ENCODE measurements at regions not wholly inside any gene's neighbourhood (a gene's known extent, or its start where the extent isn't known, plus 50 kb on each side); places are given as distances from the start of the nearest gene placed in this dataset.

DNA sequence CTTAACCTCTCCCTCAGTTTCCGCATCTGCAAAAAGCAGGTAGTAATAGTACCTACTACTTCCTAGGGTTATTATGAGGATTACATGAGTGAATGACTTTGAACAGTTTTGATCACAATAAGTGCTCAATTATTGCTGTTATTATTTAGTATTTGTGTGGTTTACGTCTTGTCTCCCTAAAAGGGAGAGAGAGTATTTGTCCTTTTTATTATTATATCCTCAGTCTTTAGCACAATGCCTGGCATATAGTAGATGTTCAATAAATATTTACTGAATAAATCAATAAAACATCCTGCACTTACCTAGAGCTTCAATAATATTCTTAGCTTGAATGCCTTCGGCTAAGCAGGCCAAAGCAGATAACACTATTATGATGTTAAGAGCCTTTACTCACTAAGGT, 160.0 kb downstream of the TANC2 start:
- DNase-seq (ENCODE audit: extremely low read depth, low read depth): no peak

DNA sequence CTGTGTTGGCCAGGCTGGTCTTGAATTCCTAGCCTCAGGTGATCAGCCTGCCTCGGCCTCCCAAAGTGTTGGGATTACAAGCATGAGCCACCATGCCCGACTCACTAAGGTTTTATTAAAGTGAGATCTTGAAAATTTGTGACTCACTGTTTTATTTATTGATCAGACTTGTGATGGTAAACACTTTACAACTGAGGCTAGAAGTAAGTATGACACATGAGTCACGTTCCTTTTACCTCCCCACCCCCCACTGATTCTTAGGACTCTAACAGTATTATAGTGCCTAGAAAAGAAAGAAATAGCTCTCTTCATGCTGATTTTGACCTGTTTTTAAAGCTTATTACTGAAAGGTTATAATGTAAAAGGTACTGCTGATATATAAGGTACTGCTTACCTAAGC, 160.6 kb downstream of the TANC2 start:
- DNase-seq (ENCODE audit: extremely low read depth, low read depth): no peak

- no peak for DNase-seq (ENCODE audit: extremely low read depth, low read depth)
Observed at GRCh38 chr17:63132459-63132911, 166.4 kb downstream of the TANC2 start.

GRCh38 chr17:63133491-63133890, 167.5 kb downstream of the TANC2 start:
- no peak for DNase-seq (ENCODE audit: extremely low read depth, low read depth)

GRCh38 chr17:63134867-63135266, 168.8 kb downstream of the TANC2 start:
- DNase-seq (ENCODE audit: extremely low read depth, low read depth): no peak

GRCh38 chr17:63136369-63137012, 170.5 kb downstream of the TANC2 start:
- no peak for DNase-seq (ENCODE audit: extremely low read depth, low read depth)

DNA sequence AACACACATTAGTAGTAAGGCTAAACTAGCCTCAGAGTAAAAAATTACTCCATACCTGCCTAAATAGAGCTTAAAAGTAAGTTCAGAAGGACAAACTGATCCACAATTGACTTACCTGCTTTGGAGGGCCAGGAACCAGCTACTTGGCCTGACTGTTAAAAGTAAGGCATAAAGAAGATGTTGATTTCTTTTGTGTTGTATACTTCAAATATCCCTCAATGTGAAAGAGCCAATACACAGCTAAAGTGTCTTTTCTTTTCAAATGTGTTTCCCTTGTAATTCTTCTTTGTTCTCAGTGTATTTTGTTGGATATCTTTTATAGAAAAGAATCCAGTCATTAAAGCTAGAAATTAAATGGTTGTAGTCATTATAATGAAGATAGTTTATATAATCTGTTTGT, 171.1 kb downstream of the TANC2 start:
- no peak for DNase-seq (ENCODE audit: extremely low read depth, low read depth)

GRCh38 chr17:63138713-63139112, 172.7 kb downstream of the TANC2 start:
- no peak for DNase-seq (ENCODE audit: extremely low read depth, low read depth)

DNA sequence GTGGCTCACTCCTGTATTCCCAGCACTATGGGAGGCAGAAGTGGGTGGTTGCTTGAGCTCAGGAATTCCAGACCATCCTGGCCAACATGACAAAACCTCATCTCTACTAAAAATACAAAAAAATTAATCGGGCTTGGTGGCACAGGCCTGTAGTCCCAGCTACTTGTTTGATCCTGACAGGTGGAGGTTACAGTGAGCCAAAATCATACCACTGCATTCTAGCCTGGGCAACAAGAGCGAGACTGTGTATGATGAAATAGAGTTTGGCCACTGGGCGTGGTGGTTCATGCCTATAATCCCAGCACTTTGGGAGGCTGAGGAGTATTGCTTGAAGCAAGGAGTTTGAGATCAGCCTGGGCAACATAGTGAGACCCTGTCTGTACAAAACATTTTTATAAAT, 173.3 kb downstream of the TANC2 start:
- no peak for DNase-seq (ENCODE audit: extremely low read depth, low read depth)

DNA sequence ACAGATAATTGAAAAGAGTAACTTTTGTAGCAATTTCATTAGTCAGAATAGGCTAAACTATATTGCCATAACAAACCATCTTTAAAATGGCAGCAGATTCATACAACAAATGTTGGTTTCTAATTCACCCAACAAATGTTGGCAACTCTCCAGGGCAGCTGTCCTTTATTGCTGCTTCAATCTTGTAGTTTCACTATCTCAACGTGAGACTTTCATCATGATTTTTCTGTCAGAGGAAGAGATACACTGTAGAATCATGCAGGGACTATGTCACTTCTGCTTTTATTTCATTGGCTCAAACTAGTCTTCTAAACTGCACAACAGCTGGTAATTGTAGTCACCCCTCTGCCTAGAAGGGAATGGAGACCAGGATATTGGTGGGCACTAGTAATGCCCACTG, 174.2 kb downstream of the TANC2 start:
- DNase-seq (ENCODE audit: extremely low read depth, low read depth): no peak

GRCh38 chr17:63142836-63143235, 176.8 kb downstream of the TANC2 start:
- DNase-seq (ENCODE audit: extremely low read depth, low read depth): no peak

DNA sequence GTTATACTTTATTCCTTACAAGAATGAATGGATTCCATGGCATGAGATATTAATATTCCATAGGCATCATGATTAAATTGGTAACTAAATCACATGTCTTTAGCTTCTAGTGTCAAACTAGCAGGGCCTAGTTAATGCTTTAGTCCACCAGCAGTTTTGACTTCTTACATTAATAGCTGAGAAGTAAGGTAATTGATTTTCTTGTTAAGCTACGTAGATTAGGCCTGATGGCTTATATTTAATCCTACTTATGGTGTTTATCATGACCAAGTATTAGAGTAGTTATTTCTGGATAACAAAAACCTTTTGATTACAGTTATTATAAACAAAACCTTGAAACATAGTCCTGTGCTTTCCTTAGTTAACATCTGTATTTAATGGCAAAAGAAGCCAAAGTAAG, 184.5 kb downstream of the TANC2 start:
- no peak for DNase-seq (ENCODE audit: extremely low read depth, low read depth)

DNA sequence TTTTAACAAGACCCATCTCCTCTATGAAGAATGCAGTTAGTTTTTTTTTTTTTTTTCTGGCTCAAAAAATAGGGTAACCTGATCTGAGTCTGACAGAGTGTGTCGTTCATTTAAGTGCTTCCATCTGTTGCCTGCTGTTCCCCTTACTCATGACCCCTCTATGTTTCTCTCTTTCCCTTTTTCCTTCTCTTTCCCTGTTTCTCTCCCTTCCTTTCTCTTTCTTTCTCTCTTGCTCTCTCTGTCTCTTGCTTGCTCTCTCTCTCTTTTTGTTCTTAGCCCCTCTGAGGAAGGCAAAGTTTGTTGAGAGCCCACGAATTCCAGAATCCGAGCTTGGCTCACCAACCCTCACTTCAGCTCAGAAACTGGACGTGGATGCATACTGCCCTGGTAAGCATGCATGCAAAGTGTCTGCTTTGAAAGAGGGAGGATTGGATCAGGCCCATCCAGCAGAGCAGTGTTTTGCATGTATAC, 185.0 kb downstream of the TANC2 start:
- DNase-seq (ENCODE audit: extremely low read depth, low read depth): no peak

- DNase-seq (ENCODE audit: extremely low read depth, low read depth): no peak
Observed at GRCh38 chr17:63151941-63152523, 186.0 kb downstream of the TANC2 start.

DNA sequence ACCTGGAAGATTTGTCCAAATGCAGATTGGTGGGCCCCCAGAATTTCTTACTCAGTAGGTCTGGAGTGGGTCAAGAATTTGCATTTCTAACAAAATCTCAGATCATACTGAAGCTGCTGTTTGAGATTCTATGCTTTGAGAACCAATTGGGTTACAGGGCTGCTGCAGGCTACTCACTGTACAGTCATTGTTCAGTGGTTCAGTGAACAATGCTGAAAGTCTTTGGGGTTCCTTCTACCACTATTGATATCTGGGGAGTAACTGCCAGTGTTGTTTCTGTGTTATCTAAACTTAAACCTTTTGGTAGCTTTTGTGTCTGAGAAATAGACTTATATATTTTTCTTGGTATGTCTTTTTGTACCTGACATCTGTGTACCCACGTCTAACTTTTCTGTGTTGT, 187.5 kb downstream of the TANC2 start:
- DNase-seq (ENCODE audit: extremely low read depth, low read depth): no peak

GRCh38 chr17:63154586-63155244, 188.7 kb downstream of the TANC2 start:
- no peak for DNase-seq (ENCODE audit: extremely low read depth, low read depth)

DNA sequence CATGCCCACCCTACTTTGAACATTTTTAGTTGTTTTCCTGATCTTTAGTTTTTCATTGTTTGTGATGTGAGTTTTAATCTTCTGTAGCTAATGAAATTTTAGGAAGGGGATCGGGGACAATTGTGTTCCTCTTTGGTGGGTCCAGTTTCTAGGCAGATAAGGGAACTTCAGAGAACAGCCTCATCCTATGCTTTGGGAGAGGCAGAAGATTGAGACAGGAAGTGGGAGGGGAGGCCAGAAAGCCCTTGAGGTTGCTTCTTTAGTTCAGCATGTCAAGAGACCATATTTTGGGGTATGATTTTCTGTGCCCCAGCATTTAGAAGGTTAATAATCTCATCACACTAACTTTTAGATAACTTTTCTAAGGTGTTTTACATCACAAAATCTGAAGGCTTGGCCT, 191.0 kb downstream of the TANC2 start:
- DNase-seq (ENCODE audit: extremely low read depth, low read depth): no peak

DNA sequence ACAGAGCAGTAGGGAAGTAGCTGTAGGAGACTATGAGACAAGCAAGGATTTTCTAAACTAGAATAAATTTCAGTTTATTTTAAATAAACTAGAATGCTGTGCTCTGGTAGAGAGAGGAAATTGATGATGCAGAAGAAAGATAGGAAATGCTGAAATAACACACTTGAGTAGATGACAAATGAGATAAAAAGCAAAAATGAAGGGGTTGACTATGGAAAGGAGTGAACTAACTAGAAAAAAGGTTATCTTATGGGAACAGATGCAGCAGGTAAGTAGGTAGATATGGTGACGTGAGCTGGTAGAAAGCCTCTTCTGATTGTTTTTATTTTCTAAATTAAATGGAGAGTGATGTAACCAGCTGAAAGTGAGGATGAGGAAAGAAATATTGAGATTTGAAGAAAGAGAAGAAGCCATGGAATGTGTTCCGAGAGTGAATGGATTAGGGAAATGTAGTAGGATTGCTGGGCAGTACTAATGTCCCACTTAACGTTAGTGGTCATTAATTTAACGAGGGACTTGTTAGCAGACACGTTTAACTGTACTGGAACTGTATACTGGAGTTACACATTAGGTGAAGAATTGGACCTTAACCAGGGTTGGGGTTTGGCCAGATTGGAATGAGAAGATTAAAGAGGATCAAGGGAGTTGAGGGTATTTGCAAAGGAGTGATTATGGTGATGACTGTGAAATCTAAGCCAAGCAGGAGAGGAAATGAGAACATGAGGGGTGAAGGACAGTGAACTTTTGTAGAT, 196.5 kb downstream of the TANC2 start:
- DNase-seq (ENCODE audit: extremely low read depth, low read depth): no peak

GRCh38 chr17:63163158-63163520, 197.1 kb downstream of the TANC2 start:
- DNase-seq (ENCODE audit: extremely low read depth, low read depth): no peak

- no peak for DNase-seq (ENCODE audit: extremely low read depth, low read depth)
Observed at GRCh38 chr17:63165400-63165799, 199.4 kb downstream of the TANC2 start.

DNA sequence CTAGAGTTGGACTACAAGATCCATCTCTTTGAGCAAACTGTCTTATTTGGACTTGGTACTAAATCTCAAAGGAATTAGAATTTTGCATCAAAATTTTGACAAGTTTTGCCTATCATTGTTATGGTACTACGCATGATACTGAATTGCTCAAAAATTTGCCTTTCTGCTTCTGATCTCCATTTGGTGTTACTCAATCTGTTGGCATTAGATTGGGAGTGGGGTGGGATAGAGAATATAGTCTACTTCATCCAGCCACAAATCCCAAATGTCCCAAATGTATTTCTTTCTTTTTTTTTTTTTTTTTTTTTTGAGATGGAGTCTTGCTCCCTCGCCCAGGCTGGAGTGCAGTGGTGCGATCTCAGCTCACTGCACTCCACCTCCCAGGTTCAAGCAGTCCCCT, 204.8 kb downstream of the TANC2 start:
- no peak for DNase-seq (ENCODE audit: extremely low read depth, low read depth)

Data from NCI-H460 (cell line).